Suprapubic skin (tissue), 4 donors: ENCODE measurements at regions not wholly inside any gene's neighbourhood (a gene's known extent, or its start where the extent isn't known, plus 50 kb on each side); places are given as distances from the start of the nearest gene placed in this dataset.

ENCODE experiments used
- DNase-seq, 2 donors: peaks; one replicate each; pipeline ENCODE4 v3.0.0-alpha.2; 2019; ENCODE audit warnings: low spot score in 2 of 2
- H3K27ac ChIP-seq: fragments of 200-600 bp; sonication (generic); one replicate; pipeline ENCODE4 v1.5.1; 2019
- H3K27me3 ChIP-seq: fragments of 200-600 bp; sonication (generic); one replicate; pipeline ENCODE4 v1.5.1; 2019
- H3K36me3 ChIP-seq: fragments of 200-600 bp; sonication (generic); one replicate; pipeline ENCODE4 v1.5.1; 2019
- H3K4me1 ChIP-seq: fragments of 200-600 bp; sonication (generic); one replicate; pipeline ENCODE4 v1.5.1; 2019
- H3K4me3 ChIP-seq: fragments of 200-600 bp; sonication (generic); one replicate; pipeline ENCODE4 v1.5.1; 2019; ENCODE audit warnings: mild to moderate bottlenecking
- H3K9me3 ChIP-seq: fragments of 200-600 bp; sonication (generic); one replicate; pipeline ENCODE4 v1.5.1; 2019
- CTCF ChIP-seq, 2 donors: fragments of 200-600 bp in 1 of 2; fragments of 450-650 bp in 1 of 2; sonication (generic) in 1 of 2; IDR thresholded peaks; one replicate each; pipeline ENCODE4 v1.5.1; 2016 to 2019; ENCODE audit warnings: antibody characterized with exemption in 2 of 2, mild to moderate bottlenecking in 1 of 2, moderate library complexity in 1 of 2
- EP300 ChIP-seq: sonication (generic); formaldehyde crosslinking; IDR thresholded peaks from one replicate; pipeline ENCODE4 v1.6.1; 2017; ENCODE audit warnings: antibody characterized with exemption
- POLR2A ChIP-seq, 2 donors: fragments of 450-650 bp; IDR thresholded peaks; one replicate each; pipeline ENCODE4 v1.6.1; 2017; ENCODE audit warnings: antibody characterized with exemption in 2 of 2, mild to moderate bottlenecking in 2 of 2, moderate library complexity in 2 of 2
- POLR2AphosphoS5 ChIP-seq, 3 donors: sonication (generic); formaldehyde crosslinking; IDR thresholded peaks; one replicate each; pipeline ENCODE4 v1.6.1; 2017; ENCODE audit warnings: antibody characterized with exemption in 3 of 3
- WGBS: methylation state at CpG from one replicate; pipeline ENCODE4 v1.1.5; 2018; 5-methylcytosine and 5-hydroxymethylcytosine counted together

GRCh38 chr20:4449957-4450715, 201.0 kb upstream of the ADRA1D start:
- Histone ChIP-seq H3K36me3 (no peaks in the 10 kb centered on the region), H3K9me3 (no peaks in the 10 kb centered on the region), H3K4me3 (no peak overlapping the region), H3K4me1 (no peaks in the 10 kb centered on the region), H3K27me3 (no peaks in the 10 kb centered on the region), H3K27ac (no peak overlapping the region)
- 86% methylated on average over 11 of the region's 11 CpGs for WGBS
- no peak for DNase-seq
- TF ChIP-seq POLR2AphosphoS5 (IDR thresholded peaks at IDR 0.05): no peak
- TF ChIP-seq POLR2A (IDR thresholded peaks at IDR 0.05): no peak
- TF ChIP-seq EP300: no peak
- TF ChIP-seq CTCF (IDR thresholded peaks at IDR 0.05): no peak

- TF ChIP-seq POLR2AphosphoS5 (IDR thresholded peaks at IDR 0.05) (no peak), POLR2A (IDR thresholded peaks at IDR 0.05) (no peak), CTCF (IDR thresholded peaks at IDR 0.05) (no peak), EP300 (no peak)
- WGBS: 25% methylated on average over 4 of the region's 4 CpGs
- no peak for DNase-seq
- no peaks in the 10 kb centered on the region for H3K36me3 ChIP-seq
- no peak overlapping the region for H3K27ac ChIP-seq
- no peaks in the 10 kb centered on the region for H3K9me3 ChIP-seq
- no peak overlapping the region for H3K4me3 ChIP-seq
- no peaks in the 10 kb centered on the region for H3K4me1 ChIP-seq
- no peaks in the 10 kb centered on the region for H3K27me3 ChIP-seq
Observed at GRCh38 chr20:4445784-4446183, 196.7 kb upstream of the ADRA1D start.

GRCh38 chr20:4445331-4445730, 196.2 kb upstream of the ADRA1D start:
- H3K4me3 ChIP-seq: no peak overlapping the region
- WGBS: 67% methylated on average over 2 of the region's 2 CpGs
- no peak for TF ChIP-seq EP300
- TF ChIP-seq POLR2AphosphoS5 (IDR thresholded peaks at IDR 0.05): no peak
- TF ChIP-seq CTCF (IDR thresholded peaks at IDR 0.05): no peak
- no peak for TF ChIP-seq POLR2A (IDR thresholded peaks at IDR 0.05)
- H3K36me3 ChIP-seq: no peaks in the 10 kb centered on the region
- H3K4me1 ChIP-seq: no peaks in the 10 kb centered on the region
- no peaks in the 10 kb centered on the region for H3K27me3 ChIP-seq
- no peak for DNase-seq
- no peak overlapping the region for H3K27ac ChIP-seq
- no peaks in the 10 kb centered on the region for H3K9me3 ChIP-seq

GRCh38 chr20:4444404-4444803, 195.3 kb upstream of the ADRA1D start:
- no peak overlapping the region for H3K27ac ChIP-seq
- TF ChIP-seq CTCF (IDR thresholded peaks at IDR 0.05): no peak
- TF ChIP-seq POLR2A (IDR thresholded peaks at IDR 0.05): no peak
- TF ChIP-seq EP300: no peak

GRCh38 chr20:4443016-4443415, 193.9 kb upstream of the ADRA1D start:
- DNase-seq: no peak
- Histone ChIP-seq H3K27me3 (no peaks in the 10 kb centered on the region), H3K36me3 (no peaks in the 10 kb centered on the region), H3K4me3 (no peak overlapping the region), H3K4me1 (no peaks in the 10 kb centered on the region), H3K9me3 (no peaks in the 10 kb centered on the region), H3K27ac (no peak overlapping the region)
- WGBS: 52% methylated on average over 4 of the region's 4 CpGs
- no peak for TF ChIP-seq EP300
- no peak for TF ChIP-seq POLR2AphosphoS5 (IDR thresholded peaks at IDR 0.05)
- no peak for TF ChIP-seq CTCF (IDR thresholded peaks at IDR 0.05)
- TF ChIP-seq POLR2A (IDR thresholded peaks at IDR 0.05): no peak

More at GRCh38 chr20:4444404-4444803, 195.3 kb upstream of the ADRA1D start:
- 67% methylated on average over 2 of the region's 2 CpGs for WGBS
- Histone ChIP-seq H3K36me3 (no peaks in the 10 kb centered on the region), H3K4me1 (no peaks in the 10 kb centered on the region), H3K27me3 (no peaks in the 10 kb centered on the region), H3K4me3 (no peak overlapping the region), H3K9me3 (no peaks in the 10 kb centered on the region)
- DNase-seq: no peak
